HEK293 (cell line): ENCODE measurements at regions not wholly inside any gene's neighbourhood (a gene's known extent, or its start where the extent isn't known, plus 50 kb on each side); places are given as distances from the start of the nearest gene placed in this dataset.

ENCODE experiments used
- CTCF ChIP-seq: fragments of 450-650 bp; formaldehyde crosslinking; IDR thresholded peaks from 2 replicates; pipeline ENCODE4 v1.5.1; 2016; ENCODE audit warnings: missing biosample characterization, missing genetic modification characterization
- SALL2 ChIP-seq: fragments of 450-650 bp; formaldehyde crosslinking; IDR thresholded peaks from 2 replicates; pipeline ENCODE4 v1.5.0; 2017; ENCODE audit warnings: missing biosample characterization, mild to moderate bottlenecking, missing genetic modification characterization, borderline replicate concordance
- ZNF16 ChIP-seq: fragments of 450-650 bp; formaldehyde crosslinking; IDR thresholded peaks from 2 replicates; pipeline ENCODE4 v1.5.1; 2016; ENCODE audit warnings: low read depth, missing biosample characterization, missing genetic modification characterization
- ZNF776 ChIP-seq: fragments of 450-650 bp; formaldehyde crosslinking; IDR thresholded peaks from 2 replicates; pipeline ENCODE4 v1.5.0; 2017; ENCODE audit warnings: missing biosample characterization, missing genetic modification characterization, borderline replicate concordance

GRCh38 chr5:175257847-175258194 lies 186.2 kb downstream of the DRD1 start:
- TF ChIP-seq ZNF776 (tag by site-specific recombination) (no peak), SALL2 (tag by site-specific recombination) (no peak), ZNF16 (no peak), CTCF (tag by site-specific recombination) (no peak)
